Astrocyte (in vitro differentiated cells and primary cell): ENCODE measurements at regions not wholly inside any gene's neighbourhood (a gene's known extent, or its start where the extent isn't known, plus 50 kb on each side); places are given as distances from the start of the nearest gene placed in this dataset.

Experiments
- DNase-seq: peaks from one replicate; pipeline ENCODE4 v3.0.0-alpha.2; 2010; ENCODE audit warnings: low read depth
- FAIRE-seq: peaks from 2 replicates; lab custom pipeline; 2011; peaks lifted over from hg19 to GRCh38; lab: Jason Lieb, UNC
- H2AFZ ChIP-seq: 2 replicates; pipeline ENCODE4 v1.6.0; 2012; ENCODE audit warnings: low read depth, low read length, inconsistent platforms
- H3K27ac ChIP-seq: 2 replicates; pipeline ENCODE4 v1.5.1; 2011; ENCODE audit warnings: low read depth, low read length, inconsistent platforms
- H3K27me3 ChIP-seq: 2 replicates; pipeline ENCODE4 v1.6.0; 2011; ENCODE audit warnings: low read length, inconsistent platforms; ENCODE audit not compliant: insufficient read depth
- H3K36me3 ChIP-seq: 2 replicates; pipeline ENCODE4 v1.5.1; 2011; ENCODE audit warnings: low read length, inconsistent platforms; ENCODE audit not compliant: insufficient read depth
- H3K4me1 ChIP-seq: 2 replicates; pipeline ENCODE4 v1.5.1; 2011; ENCODE audit warnings: low read length, inconsistent platforms; ENCODE audit not compliant: insufficient read depth
- H3K4me2 ChIP-seq: 2 replicates; pipeline ENCODE4 v1.6.0; 2012; ENCODE audit warnings: low read length, inconsistent platforms
- H3K4me3 ChIP-seq: 2 replicates; pipeline ENCODE4 v1.5.1; 2011; ENCODE audit warnings: low read depth, mild to moderate bottlenecking, low read length, inconsistent platforms; ENCODE audit not compliant: insufficient read depth
- H3K79me2 ChIP-seq: 2 replicates; pipeline ENCODE4 v1.6.0; 2012; ENCODE audit warnings: mild to moderate bottlenecking, low read length, inconsistent platforms; ENCODE audit not compliant: insufficient read depth
- H3K9ac ChIP-seq: 2 replicates; pipeline ENCODE4 v1.6.0; 2012; ENCODE audit warnings: mild to moderate bottlenecking, low read length, inconsistent platforms
- H3K9me3 ChIP-seq: 2 replicates; pipeline ENCODE4 v1.5.1; 2012; ENCODE audit warnings: low read depth, mild to moderate bottlenecking, low read length, inconsistent platforms; ENCODE audit not compliant: insufficient read depth
- H4K20me1 ChIP-seq: 2 replicates; pipeline ENCODE4 v1.6.0; 2012; ENCODE audit warnings: low read length, inconsistent platforms; ENCODE audit not compliant: insufficient read depth
- H3K27ac Mint-ChIP-seq: one replicate; pipeline ENCODE4 v1.8.0; 2021; ENCODE audit warnings: mild to moderate bottlenecking, mixed read lengths; ENCODE audit not compliant: unreplicated experiment
- H3K27me3 Mint-ChIP-seq: one replicate; pipeline ENCODE4 v1.8.0; 2021; ENCODE audit warnings: low read depth, mixed read lengths; ENCODE audit not compliant: unreplicated experiment
- H3K36me3 Mint-ChIP-seq: one replicate; pipeline ENCODE4 v1.8.0; 2021; ENCODE audit warnings: low read depth, mixed read lengths; ENCODE audit not compliant: unreplicated experiment
- H3K4me1 Mint-ChIP-seq: one replicate; pipeline ENCODE4 v1.8.0; 2021; ENCODE audit warnings: low read depth, mixed read lengths; ENCODE audit not compliant: unreplicated experiment
- H3K4me3 Mint-ChIP-seq: one replicate; pipeline ENCODE4 v1.8.0; 2021; ENCODE audit warnings: mild to moderate bottlenecking, moderate library complexity, mixed read lengths; ENCODE audit not compliant: unreplicated experiment
- H3K9me3 Mint-ChIP-seq: one replicate; pipeline ENCODE4 v1.8.0; 2021; ENCODE audit warnings: mild to moderate bottlenecking, mixed read lengths; ENCODE audit not compliant: unreplicated experiment
- EZH2 ChIP-seq: IDR thresholded peaks from 2 replicates; pipeline ENCODE4 v1.6.1; 2012; ENCODE audit warnings: mild to moderate bottlenecking, low read length, inconsistent platforms; ENCODE audit not compliant: insufficient read depth
- TF ChIP-seq, protein P1 (sequence below): IDR thresholded peaks from 2 replicates; pipeline ENCODE4 v1.5.1; 2011; ENCODE audit warnings: low read depth, mild to moderate bottlenecking, inconsistent platforms, low read length, moderate library complexity; ENCODE audit not compliant: insufficient read depth

DNA sequence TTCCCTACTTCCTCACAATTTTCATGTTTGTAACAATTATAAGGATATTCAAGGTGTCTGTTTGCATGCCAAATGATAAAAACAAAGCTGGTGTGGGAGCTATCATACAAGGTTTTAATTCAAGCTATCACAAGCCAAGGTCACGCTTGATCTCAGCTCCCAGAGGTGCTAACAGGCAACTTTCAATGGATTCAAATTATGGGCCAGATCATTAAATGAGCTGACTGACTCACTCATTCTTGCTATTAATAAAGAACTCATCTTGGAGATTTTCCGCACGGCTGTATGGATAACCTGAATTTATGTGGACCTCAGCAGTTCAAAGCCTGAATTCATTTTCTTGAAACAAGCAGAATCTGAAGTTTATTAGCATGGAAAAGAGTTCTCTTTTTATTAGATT lies 267.3 kb upstream of the CDH6 start:
- H3K27ac ChIP-seq: no peak overlapping the region
- DNase-seq: no peak
- no peak overlapping the region for H3K4me2 ChIP-seq
- H3K4me3 ChIP-seq: no peak overlapping the region
- H2AFZ ChIP-seq: no peak overlapping the region
- peaks cover 3% of the 10 kb centered on the region for H3K9me3 Mint-ChIP-seq
- TF ChIP-seq, protein P1, sequence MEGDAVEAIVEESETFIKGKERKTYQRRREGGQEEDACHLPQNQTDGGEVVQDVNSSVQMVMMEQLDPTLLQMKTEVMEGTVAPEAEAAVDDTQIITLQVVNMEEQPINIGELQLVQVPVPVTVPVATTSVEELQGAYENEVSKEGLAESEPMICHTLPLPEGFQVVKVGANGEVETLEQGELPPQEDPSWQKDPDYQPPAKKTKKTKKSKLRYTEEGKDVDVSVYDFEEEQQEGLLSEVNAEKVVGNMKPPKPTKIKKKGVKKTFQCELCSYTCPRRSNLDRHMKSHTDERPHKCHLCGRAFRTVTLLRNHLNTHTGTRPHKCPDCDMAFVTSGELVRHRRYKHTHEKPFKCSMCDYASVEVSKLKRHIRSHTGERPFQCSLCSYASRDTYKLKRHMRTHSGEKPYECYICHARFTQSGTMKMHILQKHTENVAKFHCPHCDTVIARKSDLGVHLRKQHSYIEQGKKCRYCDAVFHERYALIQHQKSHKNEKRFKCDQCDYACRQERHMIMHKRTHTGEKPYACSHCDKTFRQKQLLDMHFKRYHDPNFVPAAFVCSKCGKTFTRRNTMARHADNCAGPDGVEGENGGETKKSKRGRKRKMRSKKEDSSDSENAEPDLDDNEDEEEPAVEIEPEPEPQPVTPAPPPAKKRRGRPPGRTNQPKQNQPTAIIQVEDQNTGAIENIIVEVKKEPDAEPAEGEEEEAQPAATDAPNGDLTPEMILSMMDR: no peak
- TF ChIP-seq EZH2: no peak
- no peaks in the 10 kb centered on the region for H3K79me2 ChIP-seq
- H4K20me1 ChIP-seq: no peaks in the 10 kb centered on the region
- H3K36me3 ChIP-seq: no peaks in the 10 kb centered on the region
- H3K36me3 Mint-ChIP-seq: no peaks in the 10 kb centered on the region
- H3K9me3 ChIP-seq: no peaks in the 10 kb centered on the region
- no peak for FAIRE-seq
- no peak overlapping the region for H3K27ac Mint-ChIP-seq
- H3K27me3 ChIP-seq: no peaks in the 10 kb centered on the region
- H3K4me3 Mint-ChIP-seq: no peak overlapping the region
- H3K4me1 ChIP-seq: no peaks in the 10 kb centered on the region
- H3K27me3 Mint-ChIP-seq: no peaks in the 10 kb centered on the region
- H3K4me1 Mint-ChIP-seq: peaks cover 16% of the 10 kb centered on the region
- H3K9ac ChIP-seq: no peak overlapping the region

DNA sequence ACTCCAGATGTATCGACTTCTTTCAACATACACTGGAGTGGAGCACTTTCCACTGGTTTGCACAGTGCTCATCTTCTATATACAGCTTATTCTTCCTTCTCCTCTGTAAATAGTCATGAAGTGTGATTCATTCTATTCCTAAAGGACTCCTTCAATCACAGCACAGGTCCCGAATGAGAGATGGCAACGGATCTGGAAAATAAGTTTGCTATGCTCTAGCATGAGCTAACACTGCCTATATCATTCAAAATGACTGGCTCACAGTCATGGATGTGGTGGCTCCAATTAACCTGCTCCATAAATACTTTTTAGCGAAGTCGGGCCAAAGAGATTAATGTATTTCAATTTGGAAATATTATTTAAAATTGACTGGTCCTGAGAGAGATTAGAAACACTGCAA lies 272.1 kb upstream of the CDH6 start:
- TF ChIP-seq, protein P1: no peak
- TF ChIP-seq EZH2: no peak
- no peaks in the 10 kb centered on the region for H3K9me3 ChIP-seq
- peaks cover 23% of the 10 kb centered on the region for H3K4me1 Mint-ChIP-seq
- no peak overlapping the region for H3K27ac ChIP-seq
- H3K36me3 ChIP-seq: no peaks in the 10 kb centered on the region
- peaks cover 3% of the 10 kb centered on the region for H3K9me3 Mint-ChIP-seq
- H2AFZ ChIP-seq: no peak overlapping the region
- H3K4me3 Mint-ChIP-seq: no peak overlapping the region
- no peak overlapping the region for H3K4me3 ChIP-seq
- FAIRE-seq (no peak), DNase-seq (no peak)
- no peaks in the 10 kb centered on the region for H4K20me1 ChIP-seq
- H3K27ac Mint-ChIP-seq: no peak overlapping the region
- no peaks in the 10 kb centered on the region for H3K27me3 ChIP-seq
- H3K36me3 Mint-ChIP-seq: no peaks in the 10 kb centered on the region
- H3K4me2 ChIP-seq: no peak overlapping the region
- peaks cover 9% of the 10 kb centered on the region for H3K4me1 ChIP-seq
- H3K79me2 ChIP-seq: no peaks in the 10 kb centered on the region
- H3K9ac ChIP-seq: no peak overlapping the region
- no peaks in the 10 kb centered on the region for H3K27me3 Mint-ChIP-seq

DNA sequence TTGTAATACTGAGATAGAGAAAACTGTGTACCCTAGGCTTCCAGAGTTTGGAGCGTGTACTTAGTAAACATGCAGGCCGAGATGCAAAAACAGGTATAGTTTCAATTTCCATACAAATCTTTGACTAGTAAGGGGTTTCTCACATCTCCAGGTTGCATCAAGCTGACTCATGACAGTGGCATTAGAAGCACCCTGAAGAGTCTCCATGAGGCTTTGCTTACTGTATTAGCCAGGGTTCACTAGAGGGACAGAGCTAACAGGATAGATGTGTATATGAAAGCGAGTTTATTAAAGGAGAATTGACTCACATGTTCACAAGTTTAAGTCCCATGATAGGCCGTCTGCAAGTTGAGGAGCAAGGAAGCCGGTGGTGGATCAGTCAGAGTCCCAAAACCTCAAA lies 275.3 kb upstream of the CDH6 start:
- Mint-ChIP-seq H3K4me1 (peaks cover 21% of the 10 kb centered on the region), H3K27me3 (no peaks in the 10 kb centered on the region), H3K4me3 (no peak overlapping the region), H3K36me3 (no peaks in the 10 kb centered on the region), H3K27ac (peak overlapping the region; percentile 66), H3K9me3 (no peaks in the 10 kb centered on the region)
- FAIRE-seq: no peak
- peak; percentile 84 for DNase-seq
- Histone ChIP-seq H4K20me1 (no peaks in the 10 kb centered on the region), H3K4me3 (no peak overlapping the region), H3K4me1 (peaks cover 9% of the 10 kb centered on the region), H3K4me2 (peak overlapping the region; percentile 15), H3K36me3 (no peaks in the 10 kb centered on the region), H3K27ac (peak overlapping the region; percentile 28), H3K9me3 (no peaks in the 10 kb centered on the region), H2AFZ (no peak overlapping the region), H3K9ac (no peak overlapping the region), H3K27me3 (no peaks in the 10 kb centered on the region), H3K79me2 (no peaks in the 10 kb centered on the region)
- TF ChIP-seq EZH2: no peak
- TF ChIP-seq, protein P1: no peak
